Neural cell (in vitro differentiated cells): ENCODE measurements at regions not wholly inside any gene's neighbourhood (a gene's known extent, or its start where the extent isn't known, plus 50 kb on each side); places are given as distances from the start of the nearest gene placed in this dataset.

Source experiments
- EZH2 ChIP-seq: fragments of 200-600, 300-800 bp; shearing (Covaris generic), sonication (generic); IDR thresholded peaks from 2 replicates; pipeline ENCODE4 v1.6.1; 2014; ENCODE audit warnings: antibody characterized with exemption, low read length, borderline replicate concordance, mild to moderate bottlenecking; ENCODE audit not compliant: insufficient read depth, poor library complexity, severe bottlenecking
- TF ChIP-seq, protein P1 (sequence below): fragments of 450-650 bp; IDR thresholded peaks from 2 replicates; pipeline ENCODE4 v1.5.1; 2014; ENCODE audit warnings: antibody characterized with exemption, mild to moderate bottlenecking, moderate library complexity; ENCODE audit not compliant: poor library complexity, severe bottlenecking

DNA sequence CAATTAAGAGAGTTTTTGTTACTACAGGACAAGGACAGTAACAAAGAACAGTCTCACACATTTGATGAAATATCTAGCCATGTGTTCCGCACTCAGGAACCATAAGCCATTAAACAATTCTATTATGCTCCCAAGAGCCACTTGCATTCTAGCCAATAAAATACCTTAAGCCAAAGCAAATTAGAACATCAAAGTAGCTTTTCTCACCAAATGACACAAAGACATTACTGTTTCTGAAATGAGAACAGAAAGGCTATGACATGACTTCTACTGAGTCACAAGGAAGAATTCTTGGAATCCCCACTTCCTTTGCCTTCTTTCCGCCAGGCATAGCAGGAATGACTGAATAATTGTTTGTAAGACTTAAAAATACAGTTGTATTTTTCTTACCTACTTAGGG lies 445.8 kb downstream of the ATP23 start:
- no peak for TF ChIP-seq EZH2
- TF ChIP-seq, protein P1, sequence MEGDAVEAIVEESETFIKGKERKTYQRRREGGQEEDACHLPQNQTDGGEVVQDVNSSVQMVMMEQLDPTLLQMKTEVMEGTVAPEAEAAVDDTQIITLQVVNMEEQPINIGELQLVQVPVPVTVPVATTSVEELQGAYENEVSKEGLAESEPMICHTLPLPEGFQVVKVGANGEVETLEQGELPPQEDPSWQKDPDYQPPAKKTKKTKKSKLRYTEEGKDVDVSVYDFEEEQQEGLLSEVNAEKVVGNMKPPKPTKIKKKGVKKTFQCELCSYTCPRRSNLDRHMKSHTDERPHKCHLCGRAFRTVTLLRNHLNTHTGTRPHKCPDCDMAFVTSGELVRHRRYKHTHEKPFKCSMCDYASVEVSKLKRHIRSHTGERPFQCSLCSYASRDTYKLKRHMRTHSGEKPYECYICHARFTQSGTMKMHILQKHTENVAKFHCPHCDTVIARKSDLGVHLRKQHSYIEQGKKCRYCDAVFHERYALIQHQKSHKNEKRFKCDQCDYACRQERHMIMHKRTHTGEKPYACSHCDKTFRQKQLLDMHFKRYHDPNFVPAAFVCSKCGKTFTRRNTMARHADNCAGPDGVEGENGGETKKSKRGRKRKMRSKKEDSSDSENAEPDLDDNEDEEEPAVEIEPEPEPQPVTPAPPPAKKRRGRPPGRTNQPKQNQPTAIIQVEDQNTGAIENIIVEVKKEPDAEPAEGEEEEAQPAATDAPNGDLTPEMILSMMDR, result no peak
